T-cell (primary cell): ENCODE measurements at regions not wholly inside any gene's neighbourhood (a gene's known extent, or its start where the extent isn't known, plus 50 kb on each side); places are given as distances from the start of the nearest gene placed in this dataset.

ENCODE experiments used
- ATAC-seq, 4 experiments: fragments of 200-7000 bp in 3 of 4; fragments of 150-1000 bp in 1 of 4; cut with Tn5 transposase; replicated peaks in 1 of 4; 1 replicate in 3 of 4; 2 replicates in 1 of 4; pipeline ENCODE4 v1.10.0; 2021; ENCODE audit warnings: moderate library complexity in 3 of 4, mild to moderate bottlenecking in 2 of 4, moderate number of reproducible peaks in 1 of 4
- CTCF ChIA-PET, 2 donors: fragments of 300-600 bp; sonication (Branson Sonifier 250); formaldehyde crosslinking; loops; one replicate each; lab custom pipeline; 2022; ENCODE audit warnings: antibody characterized with exemption in 2 of 2; lab: Charles Lee
- POLR2A ChIA-PET, 2 donors: fragments of 300-600 bp; sonication (Branson Sonifier 250); formaldehyde crosslinking; loops; one replicate each; lab custom pipeline; 2022; ENCODE audit warnings: antibody characterized with exemption in 2 of 2; lab: Charles Lee
- DNase-seq, 35 experiments: peaks; one replicate each; pipeline versions ENCODE4 v3.0.0 to v3.0.0-alpha.2; 2013 to 2023
- H3K27ac ChIP-seq: one replicate; pipeline ENCODE4 v1.5.1; 2013; ENCODE audit warnings: low read length
- H3K27me3 ChIP-seq, 2 experiments: replicated peaks in 1 of 2; 1 replicate in 1 of 2; 2 replicates in 1 of 2; pipeline versions ENCODE4 v1.6.1 to v1.7.0; 2013; ENCODE audit warnings: low read length in 1 of 2, mixed read lengths in 1 of 2; ENCODE audit not compliant: control insufficient read depth in 2 of 2, insufficient read depth in 2 of 2; ENCODE audit errors: extremely low read depth in 1 of 2
- H3K36me3 ChIP-seq, 2 donors: 1 replicate in 1 of 2; 2 replicates in 1 of 2; pipeline versions ENCODE4 v1.6.1 to v1.7.0; 2013; ENCODE audit warnings: low read length in 1 of 2; ENCODE audit not compliant: control insufficient read depth in 2 of 2, insufficient read depth in 1 of 2; ENCODE audit errors: extremely low read depth in 1 of 2
- H3K4me1 ChIP-seq, 2 experiments: 1 replicate in 1 of 2; 2 replicates in 1 of 2; pipeline versions ENCODE4 v1.6.1 to v1.7.0; 2013; ENCODE audit warnings: low read length in 2 of 2, mixed read lengths in 1 of 2; ENCODE audit not compliant: insufficient read depth in 2 of 2, control insufficient read depth in 1 of 2; ENCODE audit errors: extremely low read depth in 1 of 2
- H3K4me3 ChIP-seq, 2 donors: 1 replicate in 1 of 2; 2 replicates in 1 of 2; pipeline versions ENCODE4 v1.5.1 to v1.7.0; 2013; ENCODE audit warnings: mild to moderate bottlenecking in 2 of 2, low read length in 1 of 2, moderate library complexity in 1 of 2; ENCODE audit not compliant: control insufficient read depth in 1 of 2; ENCODE audit errors: extremely low read depth in 1 of 2
- H3K9me3 ChIP-seq: 2 replicates; pipeline ENCODE4 v1.7.0; 2013
- H3K27ac Mint-ChIP-seq, 2 donors: one replicate each; pipeline ENCODE4 v1.8.0; 2020 to 2021; ENCODE audit warnings: mild to moderate bottlenecking in 2 of 2, mixed read lengths in 2 of 2
- H3K27me3 Mint-ChIP-seq, 2 donors: one replicate each; pipeline ENCODE4 v1.8.0; 2021 to 2022; ENCODE audit warnings: mixed read lengths in 2 of 2
- H3K36me3 Mint-ChIP-seq: one replicate; pipeline ENCODE4 v1.8.0; 2021; ENCODE audit warnings: mixed read lengths
- H3K4me1 Mint-ChIP-seq, 3 donors: one replicate each; pipeline ENCODE4 v1.8.0; 2020 to 2022; ENCODE audit warnings: mixed read lengths in 3 of 3, mild to moderate bottlenecking in 1 of 3
- H3K4me3 Mint-ChIP-seq, 3 donors: one replicate each; pipeline ENCODE4 v1.8.0; 2020 to 2022; ENCODE audit warnings: mild to moderate bottlenecking in 3 of 3, mixed read lengths in 3 of 3, moderate library complexity in 3 of 3
- H3K9me3 Mint-ChIP-seq, 3 donors: one replicate each; pipeline ENCODE4 v1.8.0; 2020 to 2022; ENCODE audit warnings: mixed read lengths in 3 of 3
- WGBS: methylation state at CpG from one replicate; pipeline ENCODE4 v1.1.5; 2013; ENCODE audit warnings: missing lambda C conversion rate; ENCODE audit not compliant: insufficient coverage; 5-methylcytosine and 5-hydroxymethylcytosine counted together

- H3K9me3 ChIP-seq: no peaks in the 10 kb centered on the region
- H3K36me3 ChIP-seq: no peaks in the 10 kb centered on the region
- no peak for ATAC-seq
- H3K27ac Mint-ChIP-seq: no peak overlapping the region
- no peaks in the 10 kb centered on the region for H3K27me3 ChIP-seq
- no CpG with 5 or more reads among the region's 3 CpGs for WGBS
- H3K27ac ChIP-seq: no peak overlapping the region
- H3K36me3 Mint-ChIP-seq: no peaks in the 10 kb centered on the region
- H3K27me3 Mint-ChIP-seq: no peaks in the 10 kb centered on the region
- ChIA-PET POLR2A (no interaction called here), CTCF (no interaction called here)
- H3K9me3 Mint-ChIP-seq: peaks cover 0 to 13% (median 6%) of the 10 kb centered on the region in 3 donors
- H3K4me3 Mint-ChIP-seq: no peak overlapping the region
- no peaks in the 10 kb centered on the region for H3K4me1 ChIP-seq
- no peak for DNase-seq
- no peak overlapping the region for H3K4me3 ChIP-seq
- no peaks in the 10 kb centered on the region for H3K4me1 Mint-ChIP-seq
Observed at GRCh38 chr13:37493775-37494174, 104.8 kb downstream of the POSTN start.

DNA sequence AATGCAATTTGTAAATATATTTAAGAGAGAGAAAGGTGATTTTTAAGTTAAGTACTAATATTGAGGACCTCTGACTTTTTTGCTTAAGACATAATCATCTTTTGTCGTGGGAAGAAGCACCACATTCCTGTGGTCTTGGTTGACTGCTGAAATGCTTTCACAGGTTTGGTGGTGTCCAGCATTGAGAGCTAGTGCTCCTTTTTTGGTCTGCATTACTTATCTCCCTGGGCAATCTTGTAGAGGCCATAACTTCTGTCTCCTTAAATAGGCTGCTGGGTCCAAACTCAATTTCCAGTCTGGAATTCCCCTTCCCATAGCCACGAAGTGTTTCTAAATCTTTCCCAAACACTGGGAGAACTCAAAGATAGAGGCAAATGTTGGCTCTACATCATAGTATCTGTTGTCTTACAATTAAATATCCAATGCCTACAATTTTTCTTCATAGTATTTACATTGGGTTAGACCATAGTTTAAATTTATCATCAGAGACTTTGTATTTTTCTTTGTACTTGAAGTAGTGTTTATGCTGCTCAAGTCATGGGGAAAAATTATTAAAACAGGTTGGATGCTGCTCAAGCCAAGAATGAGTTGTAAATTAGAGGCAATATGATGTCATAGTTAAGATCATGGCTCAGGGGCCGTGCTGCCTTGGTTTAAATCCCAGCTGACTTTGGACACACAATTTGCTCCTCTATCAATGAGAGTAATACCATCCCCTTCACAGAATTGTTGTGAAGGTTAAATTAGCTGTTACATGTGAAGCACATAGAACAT, 105.6 kb downstream of the POSTN start:
- ATAC-seq (no peak), DNase-seq (no peak)
- no peaks in the 10 kb centered on the region for H3K36me3 Mint-ChIP-seq
- 61% methylated on average over 2 of the region's 3 CpGs for WGBS
- Histone ChIP-seq H3K27ac (no peak overlapping the region), H3K4me1 (no peaks in the 10 kb centered on the region), H3K4me3 (no peak overlapping the region), H3K36me3 (no peaks in the 10 kb centered on the region), H3K27me3 (no peaks in the 10 kb centered on the region), H3K9me3 (no peaks in the 10 kb centered on the region)
- no peak overlapping the region for H3K27ac Mint-ChIP-seq
- peaks cover 0 to 11% (median 6%) of the 10 kb centered on the region in 3 donors for H3K9me3 Mint-ChIP-seq
- H3K4me3 Mint-ChIP-seq: no peak overlapping the region
- POLR2A ChIA-PET: no interaction called here
- CTCF ChIA-PET: no interaction called here
- H3K4me1 Mint-ChIP-seq: no peaks in the 10 kb centered on the region
- no peaks in the 10 kb centered on the region for H3K27me3 Mint-ChIP-seq

DNA sequence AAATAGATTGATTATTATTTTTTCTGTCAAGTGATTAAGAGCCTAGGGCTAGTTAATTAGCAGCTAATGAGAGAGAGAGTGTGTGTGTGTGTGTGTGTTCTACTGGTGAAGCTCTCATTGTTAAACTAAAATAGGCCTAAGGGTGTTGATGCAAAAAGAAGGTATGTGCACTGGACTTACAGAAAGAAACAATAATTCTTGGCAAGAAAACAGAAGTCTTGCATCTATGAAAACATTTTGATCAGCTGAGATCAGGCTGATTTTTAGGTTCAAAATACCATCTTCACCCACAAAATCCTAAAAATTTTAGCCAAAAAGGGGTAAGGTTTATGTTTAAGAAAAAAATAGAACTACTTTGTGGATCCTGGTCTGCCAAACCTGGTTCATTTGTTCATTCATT, 106.5 kb downstream of the POSTN start:
- Histone ChIP-seq H3K4me1 (no peaks in the 10 kb centered on the region), H3K27me3 (no peaks in the 10 kb centered on the region), H3K9me3 (no peaks in the 10 kb centered on the region), H3K36me3 (no peaks in the 10 kb centered on the region), H3K27ac (no peak overlapping the region), H3K4me3 (no peak overlapping the region)
- ChIA-PET CTCF (no interaction called here), POLR2A (no interaction called here)
- Mint-ChIP-seq H3K36me3 (no peaks in the 10 kb centered on the region), H3K4me3 (no peak overlapping the region), H3K4me1 (no peaks in the 10 kb centered on the region), H3K27me3 (no peaks in the 10 kb centered on the region), H3K27ac (no peak overlapping the region), H3K9me3 (peaks cover 0 to 11% (median 8%) of the 10 kb centered on the region in 3 donors)
- ATAC-seq (no peak), DNase-seq (no peak)

- ChIA-PET CTCF (no interaction called here), POLR2A (no interaction called here)
- Histone ChIP-seq H3K27me3 (no peaks in the 10 kb centered on the region), H3K36me3 (no peaks in the 10 kb centered on the region), H3K9me3 (no peaks in the 10 kb centered on the region), H3K27ac (no peak overlapping the region), H3K4me1 (no peaks in the 10 kb centered on the region), H3K4me3 (no peak overlapping the region)
- Mint-ChIP-seq H3K27ac (no peak overlapping the region), H3K36me3 (no peaks in the 10 kb centered on the region), H3K9me3 (peaks cover 0 to 10% (median 9%) of the 10 kb centered on the region in 3 donors), H3K27me3 (no peaks in the 10 kb centered on the region), H3K4me3 (no peak overlapping the region), H3K4me1 (no peaks in the 10 kb centered on the region)
- 95% methylated on average over 3 of the region's 3 CpGs for WGBS
- ATAC-seq: no peak
- DNase-seq: no peak
Observed at GRCh38 chr13:37491661-37492060, 106.9 kb downstream of the POSTN start.

DNA sequence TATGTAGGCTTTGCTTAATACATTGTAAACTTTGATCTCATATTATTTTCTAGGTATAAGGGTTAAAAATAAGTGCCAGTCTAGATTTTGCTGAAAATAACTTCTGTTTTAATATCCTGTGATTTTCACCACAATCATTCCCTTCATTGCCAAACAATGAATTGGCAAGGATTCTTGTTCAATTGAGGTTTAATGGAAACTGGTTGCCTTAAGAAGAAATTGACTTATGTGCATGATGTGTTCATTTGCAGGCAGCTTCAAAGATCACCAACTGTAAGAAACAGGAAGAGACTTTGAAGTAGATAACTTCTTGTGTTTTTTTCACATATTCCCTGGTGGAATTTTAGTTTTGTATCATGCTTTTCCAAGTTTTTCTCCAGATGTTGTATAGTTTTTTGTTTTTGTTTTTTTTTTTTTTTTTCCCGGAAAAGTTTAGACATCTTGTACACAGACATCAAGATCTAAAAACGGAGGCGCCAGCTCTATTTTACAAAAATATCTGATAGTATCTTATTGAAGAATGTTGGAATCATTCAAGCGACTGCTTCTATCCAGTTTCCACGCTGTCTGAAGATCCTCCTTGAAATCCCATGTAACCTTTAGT, 108.3 kb downstream of the POSTN start:
- Mint-ChIP-seq H3K27me3 (no peaks in the 10 kb centered on the region), H3K4me3 (no peak overlapping the region), H3K27ac (no peak overlapping the region), H3K9me3 (peaks cover 0 to 13% (median 9%) of the 10 kb centered on the region in 3 donors), H3K4me1 (no peaks in the 10 kb centered on the region), H3K36me3 (no peaks in the 10 kb centered on the region)
- no peak for DNase-seq
- CTCF ChIA-PET: no interaction called here
- H3K9me3 ChIP-seq: no peaks in the 10 kb centered on the region
- H3K4me3 ChIP-seq: no peak overlapping the region
- H3K4me1 ChIP-seq: no peaks in the 10 kb centered on the region
- POLR2A ChIA-PET: no interaction called here
- no peaks in the 10 kb centered on the region for H3K27me3 ChIP-seq
- WGBS: no CpG with 5 or more reads among the region's 5 CpGs
- ATAC-seq: no peak
- H3K36me3 ChIP-seq: no peaks in the 10 kb centered on the region
- no peak overlapping the region for H3K27ac ChIP-seq

DNA sequence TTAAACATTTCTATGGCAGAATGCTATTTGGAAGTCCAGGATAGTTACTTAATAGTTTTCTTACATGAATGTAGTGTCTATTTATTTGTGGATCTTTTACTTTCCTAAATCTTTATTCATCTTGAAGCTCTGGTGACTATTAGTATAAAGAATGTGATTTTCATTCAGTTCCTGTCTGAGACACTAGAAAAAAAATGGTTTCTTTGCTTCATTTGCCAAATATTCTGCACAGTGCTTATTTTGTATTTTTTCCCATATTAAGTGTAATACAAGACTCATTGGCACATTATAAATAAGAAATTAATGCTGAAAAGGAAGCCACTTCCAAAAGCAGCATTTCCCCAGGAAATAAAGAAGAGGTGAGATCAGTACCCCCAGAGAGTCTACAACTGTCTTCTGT, 109.8 kb downstream of the POSTN start:
- ATAC-seq: no peak
- H3K9me3 ChIP-seq: no peaks in the 10 kb centered on the region
- H3K4me1 Mint-ChIP-seq: no peaks in the 10 kb centered on the region
- ChIA-PET CTCF (no interaction called here), POLR2A (no interaction called here)
- no peak overlapping the region for H3K27ac Mint-ChIP-seq
- H3K27me3 ChIP-seq: no peaks in the 10 kb centered on the region
- DNase-seq: no peak
- H3K4me3 Mint-ChIP-seq: no peak overlapping the region
- H3K9me3 Mint-ChIP-seq: peaks cover 0 to 10% (median 9%) of the 10 kb centered on the region in 3 donors
- no peaks in the 10 kb centered on the region for H3K27me3 Mint-ChIP-seq
- no peak overlapping the region for H3K27ac ChIP-seq
- H3K36me3 Mint-ChIP-seq: no peaks in the 10 kb centered on the region
- no peak overlapping the region for H3K4me3 ChIP-seq
- H3K4me1 ChIP-seq: no peaks in the 10 kb centered on the region
- H3K36me3 ChIP-seq: no peaks in the 10 kb centered on the region
